SH-SY5Y (cell line): ENCODE measurements at regions not wholly inside any gene's neighbourhood (a gene's known extent, or its start where the extent isn't known, plus 50 kb on each side); places are given as distances from the start of the nearest gene placed in this dataset.

Experiments used
- GATA2 ChIP-seq: IDR thresholded peaks from 2 replicates; pipeline ENCODE4 v1.6.1; 2011; ENCODE audit warnings: mild to moderate bottlenecking, low read depth, low read length
- GATA3 ChIP-seq: IDR thresholded peaks from 2 replicates; pipeline ENCODE4 v1.6.1; 2011; ENCODE audit warnings: low read depth, mild to moderate bottlenecking, low read length, moderate library complexity

- TF ChIP-seq GATA2: no peak
- TF ChIP-seq GATA3: no peak
Observed at GRCh38 chr9:13731637-13732036, 452.1 kb upstream of the MPDZ start.
